CD14-positive monocyte (primary cell): ENCODE measurements at regions not wholly inside any gene's neighbourhood (a gene's known extent, or its start where the extent isn't known, plus 50 kb on each side); places are given as distances from the start of the nearest gene placed in this dataset.

Source experiments
- DNase-seq, 3 donors: peaks; one replicate each; pipeline ENCODE4 v3.0.0-alpha.2; 2011 to 2022
- H2AFZ ChIP-seq: 2 replicates; pipeline ENCODE4 v1.6.0; 2012; ENCODE audit warnings: mild to moderate bottlenecking, low read depth, low read length, inconsistent platforms; ENCODE audit not compliant: insufficient read depth, poor library complexity, severe bottlenecking
- H3K27ac ChIP-seq, 2 donors: 1 replicate in 1 of 2; 2 replicates in 1 of 2; pipeline ENCODE4 v1.5.1; 2012 to 2013; ENCODE audit warnings: low read length in 2 of 2, control low read depth in 1 of 2, inconsistent platforms in 1 of 2, low read depth in 1 of 2, mild to moderate bottlenecking in 1 of 2
- H3K27me3 ChIP-seq, 2 donors: one replicate each; pipeline versions ENCODE4 v1.6.0 to v1.6.1; 2011 to 2013; ENCODE audit warnings: low read length in 2 of 2; ENCODE audit not compliant: control insufficient read depth in 2 of 2, insufficient read depth in 2 of 2
- H3K36me3 ChIP-seq, 2 donors: replicated peaks in 1 of 2; 1 replicate in 1 of 2; 2 replicates in 1 of 2; pipeline versions ENCODE4 v1.5.1 to v1.6.1; 2012 to 2013; ENCODE audit warnings: low read length in 2 of 2, control low read depth in 1 of 2, inconsistent platforms in 1 of 2, mild to moderate bottlenecking in 1 of 2; ENCODE audit not compliant: insufficient read depth in 2 of 2, control insufficient read depth in 1 of 2
- H3K4me1 ChIP-seq, 2 donors: 1 replicate in 1 of 2; 2 replicates in 1 of 2; pipeline versions ENCODE4 v1.5.1 to v1.6.1; 2012 to 2013; ENCODE audit warnings: low read length in 2 of 2, control low read depth in 1 of 2, inconsistent platforms in 1 of 2, mild to moderate bottlenecking in 1 of 2, moderate library complexity in 1 of 2; ENCODE audit not compliant: insufficient read depth in 2 of 2, control insufficient read depth in 1 of 2
- H3K4me2 ChIP-seq: replicated peaks from 2 replicates; pipeline ENCODE3; 2012; ENCODE audit warnings: low read length, moderate library complexity, mild to moderate bottlenecking; ENCODE audit not compliant: poor library complexity, severe bottlenecking; ENCODE audit errors: extremely low read depth
- H3K4me3 ChIP-seq, 3 experiments: fragments of 200-600 bp in 1 of 3; sonication (generic) in 1 of 3; replicated peaks in 1 of 3; 1 replicate in 2 of 3; 2 replicates in 1 of 3; pipeline ENCODE4 v1.5.1; 2011 to 2013; ENCODE audit warnings: low read length in 3 of 3, mild to moderate bottlenecking in 3 of 3, control low read depth in 2 of 3, low read depth in 2 of 3, inconsistent platforms in 1 of 3, moderate library complexity in 1 of 3
- H3K79me2 ChIP-seq: 2 replicates; pipeline ENCODE4 v1.6.0; 2012; ENCODE audit warnings: mild to moderate bottlenecking, control low read depth, inconsistent platforms, low read length, moderate library complexity; ENCODE audit not compliant: insufficient read depth
- H3K9ac ChIP-seq: 2 replicates; pipeline ENCODE4 v1.6.0; 2017; ENCODE audit warnings: low read length, mild to moderate bottlenecking; ENCODE audit not compliant: insufficient read depth, poor library complexity, severe bottlenecking
- H3K9me3 ChIP-seq, 2 donors: replicated peaks in 1 of 2; 1 replicate in 1 of 2; 2 replicates in 1 of 2; pipeline versions ENCODE4 v1.5.1 to v1.6.1; 2012 to 2013; ENCODE audit warnings: low read length in 2 of 2, control low read depth in 1 of 2; ENCODE audit not compliant: control insufficient read depth in 1 of 2, insufficient read depth in 1 of 2
- H4K20me1 ChIP-seq: 2 replicates; pipeline ENCODE4 v1.6.0; 2012; ENCODE audit warnings: mild to moderate bottlenecking, low read length, control low read depth, moderate library complexity; ENCODE audit not compliant: insufficient read depth
- H3K27ac Mint-ChIP-seq, 7 donors: one replicate each; pipeline ENCODE4 v1.8.0; 2020; ENCODE audit warnings: mild to moderate bottlenecking in 7 of 7, mixed read lengths in 7 of 7, moderate library complexity in 6 of 7, inconsistent platforms in 2 of 7
- H3K27me3 Mint-ChIP-seq, 3 donors: one replicate each; pipeline ENCODE4 v1.8.0; 2021 to 2022; ENCODE audit warnings: low read depth in 3 of 3, mild to moderate bottlenecking in 3 of 3, mixed read lengths in 3 of 3, moderate library complexity in 3 of 3, inconsistent platforms in 1 of 3
- H3K36me3 Mint-ChIP-seq, 2 donors: one replicate each; pipeline ENCODE4 v1.8.0; 2020; ENCODE audit warnings: mixed read lengths in 2 of 2, inconsistent platforms in 1 of 2, mild to moderate bottlenecking in 1 of 2
- H3K4me1 Mint-ChIP-seq: one replicate; pipeline ENCODE4 v1.8.0; 2020; ENCODE audit warnings: mild to moderate bottlenecking, mixed read lengths
- H3K4me3 Mint-ChIP-seq, 2 donors: one replicate each; pipeline ENCODE4 v1.8.0; 2020; ENCODE audit warnings: mild to moderate bottlenecking in 2 of 2, mixed read lengths in 2 of 2, moderate library complexity in 1 of 2
- H3K9me3 Mint-ChIP-seq, 7 donors: one replicate each; pipeline ENCODE4 v1.8.0; 2020 to 2022; ENCODE audit warnings: mixed read lengths in 7 of 7, mild to moderate bottlenecking in 6 of 7, moderate library complexity in 6 of 7, inconsistent platforms in 2 of 7
- WGBS: methylation state at CpG from one replicate; pipeline ENCODE4 v1.1.5; 2013; ENCODE audit warnings: missing lambda C conversion rate; ENCODE audit not compliant: insufficient coverage; 5-methylcytosine and 5-hydroxymethylcytosine counted together
- intact Hi-C, 2 donors: fragments of 100-400 bp; cut with micrococcal nuclease; formaldehyde crosslinking; loops; one replicate each; pipeline versions ENCODE4 v1.15.0 to v1.15.1; 2023
- TF ChIP-seq, protein P1 (sequence below): fragments of 200-600 bp; IDR thresholded peaks from one replicate; pipeline ENCODE4 v1.8.0; 2022; ENCODE audit warnings: antibody characterized with exemption, mild to moderate bottlenecking

DNA sequence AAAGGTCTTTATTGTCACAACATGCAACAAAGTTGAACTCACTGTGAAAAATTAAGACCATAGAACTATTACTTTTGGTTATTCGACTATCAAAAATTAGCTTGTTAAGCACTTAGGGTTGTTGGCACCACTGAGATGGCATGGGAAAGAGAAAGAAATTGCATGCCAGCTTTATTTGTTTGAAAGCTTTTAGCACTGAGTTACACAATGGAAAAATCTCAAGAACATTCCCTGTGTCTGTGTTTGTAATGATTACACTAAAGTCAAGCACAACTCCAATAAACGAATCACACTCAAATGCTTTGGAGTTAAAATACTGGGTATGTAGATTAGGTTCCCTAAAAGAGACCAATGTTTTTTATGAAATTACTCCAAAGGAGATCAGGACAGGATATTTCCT, 158.6 kb upstream of the COL8A1 start:
- peaks cover 0 to 4% (median 0%) of the 10 kb centered on the region in 3 donors for H3K27me3 Mint-ChIP-seq
- no peaks in the 10 kb centered on the region for H3K79me2 ChIP-seq
- no peak overlapping the region for H3K27ac ChIP-seq
- H3K27me3 ChIP-seq: no peaks in the 10 kb centered on the region
- no peak overlapping the region for H3K4me2 ChIP-seq
- H4K20me1 ChIP-seq: no peaks in the 10 kb centered on the region
- intact Hi-C loops: no loop called here
- no peaks in the 10 kb centered on the region for H3K36me3 ChIP-seq
- peaks cover under 1% of the 10 kb centered on the region for H3K4me1 Mint-ChIP-seq
- WGBS: no CpG with 5 or more reads among the region's 2 CpGs
- TF ChIP-seq, protein P1, sequence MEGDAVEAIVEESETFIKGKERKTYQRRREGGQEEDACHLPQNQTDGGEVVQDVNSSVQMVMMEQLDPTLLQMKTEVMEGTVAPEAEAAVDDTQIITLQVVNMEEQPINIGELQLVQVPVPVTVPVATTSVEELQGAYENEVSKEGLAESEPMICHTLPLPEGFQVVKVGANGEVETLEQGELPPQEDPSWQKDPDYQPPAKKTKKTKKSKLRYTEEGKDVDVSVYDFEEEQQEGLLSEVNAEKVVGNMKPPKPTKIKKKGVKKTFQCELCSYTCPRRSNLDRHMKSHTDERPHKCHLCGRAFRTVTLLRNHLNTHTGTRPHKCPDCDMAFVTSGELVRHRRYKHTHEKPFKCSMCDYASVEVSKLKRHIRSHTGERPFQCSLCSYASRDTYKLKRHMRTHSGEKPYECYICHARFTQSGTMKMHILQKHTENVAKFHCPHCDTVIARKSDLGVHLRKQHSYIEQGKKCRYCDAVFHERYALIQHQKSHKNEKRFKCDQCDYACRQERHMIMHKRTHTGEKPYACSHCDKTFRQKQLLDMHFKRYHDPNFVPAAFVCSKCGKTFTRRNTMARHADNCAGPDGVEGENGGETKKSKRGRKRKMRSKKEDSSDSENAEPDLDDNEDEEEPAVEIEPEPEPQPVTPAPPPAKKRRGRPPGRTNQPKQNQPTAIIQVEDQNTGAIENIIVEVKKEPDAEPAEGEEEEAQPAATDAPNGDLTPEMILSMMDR: no peak
- H3K4me3 ChIP-seq: no peak overlapping the region
- H3K9me3 Mint-ChIP-seq: peaks cover 2 to 10% (median 5%) of the 10 kb centered on the region in 7 donors
- no peak overlapping the region for H3K4me3 Mint-ChIP-seq
- no peaks in the 10 kb centered on the region for H3K36me3 Mint-ChIP-seq
- H3K9me3 ChIP-seq: no peaks in the 10 kb centered on the region
- H3K9ac ChIP-seq: no peak overlapping the region
- H3K27ac Mint-ChIP-seq: no peak overlapping the region
- peaks cover under 1% of the 10 kb centered on the region in 2 donors for H3K4me1 ChIP-seq
- no peak overlapping the region for H2AFZ ChIP-seq
- no peak for DNase-seq

DNA sequence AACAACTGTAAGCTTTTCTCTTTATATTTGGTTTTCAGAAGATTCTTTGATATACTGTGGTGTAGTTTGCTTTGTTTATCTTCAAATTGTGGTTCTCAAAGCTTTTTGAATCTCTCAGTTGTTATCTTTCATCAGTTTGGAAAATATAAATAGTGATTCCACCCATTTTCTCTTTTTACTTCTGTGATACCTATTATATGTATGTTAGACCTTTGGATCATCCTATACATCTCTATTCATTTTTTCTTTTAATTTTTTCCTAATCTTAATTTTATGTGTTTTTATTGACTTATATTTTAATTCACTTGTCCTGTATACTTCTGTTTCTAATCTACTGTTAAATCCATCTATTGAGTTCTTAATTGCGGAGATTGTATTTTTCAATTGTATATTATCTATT, 160.7 kb upstream of the COL8A1 start:
- Histone ChIP-seq H3K27ac (no peak overlapping the region), H3K79me2 (no peaks in the 10 kb centered on the region), H3K4me3 (no peak overlapping the region), H3K27me3 (no peaks in the 10 kb centered on the region), H3K4me2 (no peak overlapping the region), H3K36me3 (no peaks in the 10 kb centered on the region), H3K9ac (no peak overlapping the region), H3K9me3 (no peaks in the 10 kb centered on the region), H3K4me1 (no peaks in the 10 kb centered on the region), H2AFZ (no peak overlapping the region), H4K20me1 (no peaks in the 10 kb centered on the region)
- TF ChIP-seq, protein P1: no peak
- Mint-ChIP-seq H3K4me1 (no peaks in the 10 kb centered on the region), H3K36me3 (no peaks in the 10 kb centered on the region), H3K27ac (no peak overlapping the region), H3K9me3 (peaks cover 2 to 10% (median 5%) of the 10 kb centered on the region in 7 donors), H3K27me3 (peaks cover 0 to 6% (median 0%) of the 10 kb centered on the region in 3 donors), H3K4me3 (no peak overlapping the region)
- no peak for DNase-seq
- intact Hi-C loops: no loop called here
- WGBS: no CpG with 5 or more reads among the region's 1 CpG
